ENCODE measurements at regions not wholly inside any gene's neighbourhood (a gene's known extent, or its start where the extent isn't known, plus 50 kb on each side); places are given as distances from the start of the nearest gene placed in this dataset.

GRCh38 chr5:72006361-72006760, 100.9 kb upstream of the MAP1B start:
- TF ChIP-seq EZH2phosphoT487 (IDR thresholded peaks at IDR 0.05; ENCODE audit: borderline replicate concordance, low read length), result no peak
- no peak for TF ChIP-seq CTCF (IDR thresholded peaks at IDR 0.05; ENCODE audit: low read depth, low read length, poor library complexity, severe bottlenecking)

All from DOHH2 (cell line).